OCI-LY3 (cell line): ENCODE measurements at regions not wholly inside any gene's neighbourhood (a gene's known extent, or its start where the extent isn't known, plus 50 kb on each side); places are given as distances from the start of the nearest gene placed in this dataset.

ENCODE experiments used
- H2AFZ ChIP-seq: fragments of 200-600, 300-600 bp; shearing (Covaris generic); 2 replicates; pipeline ENCODE4 v1.6.0; 2014; ENCODE audit warnings: antibody characterized with exemption, low read depth, low read length
- H3K27ac ChIP-seq: fragments of 200-600, 300-600 bp; sonication (generic); 2 replicates; pipeline ENCODE4 v1.5.1; 2014; ENCODE audit warnings: mild to moderate bottlenecking, low read length, moderate library complexity, mixed read lengths
- H3K27me3 ChIP-seq: fragments of 200-600, 300-600 bp; sonication (generic); 2 replicates; pipeline ENCODE4 v1.6.1; 2014; ENCODE audit warnings: low read depth, low read length, mixed read lengths
- H3K36me3 ChIP-seq: fragments of 200-600, 300-600 bp; sonication (generic); replicated peaks from 2 replicates; pipeline ENCODE3; 2014; ENCODE audit warnings: low read depth, low read length, mixed read lengths
- H3K4me1 ChIP-seq: fragments of 300-600, 200-600 bp; sonication (generic); 2 replicates; pipeline ENCODE4 v1.6.1; 2014; ENCODE audit warnings: low read length, mixed read lengths
- H3K4me2 ChIP-seq: fragments of 200-600, 300-600 bp; sonication (generic); 2 replicates; pipeline ENCODE4 v1.6.1; 2014; ENCODE audit warnings: low read length, mixed read lengths
- H3K4me3 ChIP-seq: fragments of 300-600, 200-600 bp; sonication (generic); 2 replicates; pipeline ENCODE4 v1.5.1; 2014; ENCODE audit warnings: antibody characterized with exemption, mild to moderate bottlenecking, low read length, moderate library complexity
- H3K79me2 ChIP-seq: fragments of 300-600, 200-600 bp; shearing (Covaris generic); 2 replicates; pipeline ENCODE4 v1.6.1; 2014; ENCODE audit warnings: mild to moderate bottlenecking, low read length, mixed read lengths
- H3K9ac ChIP-seq: fragments of 300-600, 200-600 bp; shearing (Covaris generic); 2 replicates; pipeline ENCODE4 v1.6.0; 2014; ENCODE audit warnings: mild to moderate bottlenecking, low read length, moderate library complexity
- H3K9me3 ChIP-seq: fragments of 200-600, 300-600 bp; shearing (Covaris generic); 2 replicates; pipeline ENCODE4 v1.6.1; 2014; ENCODE audit warnings: low read length, mixed read lengths; ENCODE audit not compliant: insufficient read depth
- H4K20me1 ChIP-seq: fragments of 200-600, 300-600 bp; sonication (generic); 2 replicates; pipeline ENCODE4 v1.6.1; 2016; ENCODE audit warnings: low read length, mixed read lengths; ENCODE audit not compliant: insufficient read depth
- EZH2phosphoT487 ChIP-seq: fragments of 200-600 bp; shearing (Covaris generic); IDR thresholded peaks from 2 replicates; pipeline ENCODE4 v1.6.1; 2018; ENCODE audit warnings: antibody characterized with exemption, mixed run types, low read depth
- TF ChIP-seq, protein P1 (sequence below): fragments of 200-600, 300-600 bp; sonication (generic); IDR thresholded peaks from 2 replicates; pipeline ENCODE4 v1.5.1; 2014; ENCODE audit warnings: antibody characterized with exemption, low read length, low read depth

DNA sequence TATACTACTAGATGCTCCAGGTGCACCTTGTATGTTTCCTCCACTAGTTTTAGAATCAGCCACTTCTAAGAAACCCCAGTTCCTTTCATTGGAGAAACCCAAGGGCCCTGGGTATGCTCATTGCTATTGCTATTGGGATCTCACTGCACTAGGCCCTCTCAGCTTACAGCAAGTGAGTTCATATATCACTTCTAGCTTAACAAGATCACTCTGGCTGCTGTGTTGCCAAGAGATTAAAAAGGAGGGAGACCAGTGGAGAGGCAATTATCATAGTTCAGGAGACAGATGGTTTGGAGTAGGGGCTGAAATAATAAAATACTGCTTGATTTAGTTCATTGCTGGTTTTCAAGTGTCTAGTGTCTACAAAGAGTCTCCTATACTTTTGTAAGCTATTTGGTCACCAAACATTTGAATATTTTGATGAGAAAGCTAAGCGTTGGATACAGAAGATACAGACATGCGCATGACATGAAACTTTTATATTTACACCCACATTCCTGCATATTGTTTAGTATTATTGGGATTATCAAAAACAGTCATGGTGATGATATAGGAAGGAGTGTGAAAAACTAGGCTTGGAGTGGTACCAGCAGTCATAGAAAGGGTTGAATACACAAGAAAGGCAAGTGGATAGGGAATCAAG is 671.9 kb downstream of the ADGRL2 start:
- Histone ChIP-seq H3K79me2 (no peaks in the 10 kb centered on the region), H3K36me3 (no peaks in the 10 kb centered on the region), H3K9ac (no peak overlapping the region), H3K27ac (no peak overlapping the region), H3K9me3 (no peaks in the 10 kb centered on the region), H3K27me3 (no peaks in the 10 kb centered on the region), H3K4me2 (no peak overlapping the region), H3K4me1 (no peaks in the 10 kb centered on the region), H3K4me3 (no peak overlapping the region), H4K20me1 (no peaks in the 10 kb centered on the region), H2AFZ (no peak overlapping the region)
- TF ChIP-seq, protein P1, sequence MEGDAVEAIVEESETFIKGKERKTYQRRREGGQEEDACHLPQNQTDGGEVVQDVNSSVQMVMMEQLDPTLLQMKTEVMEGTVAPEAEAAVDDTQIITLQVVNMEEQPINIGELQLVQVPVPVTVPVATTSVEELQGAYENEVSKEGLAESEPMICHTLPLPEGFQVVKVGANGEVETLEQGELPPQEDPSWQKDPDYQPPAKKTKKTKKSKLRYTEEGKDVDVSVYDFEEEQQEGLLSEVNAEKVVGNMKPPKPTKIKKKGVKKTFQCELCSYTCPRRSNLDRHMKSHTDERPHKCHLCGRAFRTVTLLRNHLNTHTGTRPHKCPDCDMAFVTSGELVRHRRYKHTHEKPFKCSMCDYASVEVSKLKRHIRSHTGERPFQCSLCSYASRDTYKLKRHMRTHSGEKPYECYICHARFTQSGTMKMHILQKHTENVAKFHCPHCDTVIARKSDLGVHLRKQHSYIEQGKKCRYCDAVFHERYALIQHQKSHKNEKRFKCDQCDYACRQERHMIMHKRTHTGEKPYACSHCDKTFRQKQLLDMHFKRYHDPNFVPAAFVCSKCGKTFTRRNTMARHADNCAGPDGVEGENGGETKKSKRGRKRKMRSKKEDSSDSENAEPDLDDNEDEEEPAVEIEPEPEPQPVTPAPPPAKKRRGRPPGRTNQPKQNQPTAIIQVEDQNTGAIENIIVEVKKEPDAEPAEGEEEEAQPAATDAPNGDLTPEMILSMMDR, result no peak
- no peak for TF ChIP-seq EZH2phosphoT487

DNA sequence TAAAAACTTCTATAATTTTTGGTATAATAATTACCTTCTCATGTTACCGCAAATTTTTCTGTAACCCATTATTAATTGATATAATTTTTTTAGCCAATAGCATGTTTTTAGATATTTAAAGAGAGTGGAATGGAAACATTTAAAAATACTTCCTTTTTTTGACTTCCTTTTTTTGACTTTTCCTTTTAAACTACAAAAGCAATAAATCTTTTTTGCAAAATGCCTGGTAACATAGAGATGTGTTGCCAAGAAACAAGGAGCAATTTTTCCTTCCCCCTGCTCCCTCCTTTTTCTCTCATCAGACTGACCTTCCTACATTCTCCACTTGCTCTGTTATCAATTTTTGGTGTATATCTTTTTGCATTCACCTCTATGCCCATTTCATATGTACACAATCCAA is 666.2 kb downstream of the ADGRL2 start:
- H3K36me3 ChIP-seq, result no peaks in the 10 kb centered on the region
- H3K4me1 ChIP-seq, result no peaks in the 10 kb centered on the region; the same call in 1 of the 2 replicates
- no peak overlapping the region for H3K4me2 ChIP-seq
- no peaks in the 10 kb centered on the region for H4K20me1 ChIP-seq
- H3K27ac ChIP-seq, result no peak overlapping the region
- no peak overlapping the region for H3K9ac ChIP-seq
- H2AFZ ChIP-seq, result no peak overlapping the region
- TF ChIP-seq, protein P1, result no peak
- TF ChIP-seq EZH2phosphoT487, result no peak
- no peaks in the 10 kb centered on the region for H3K9me3 ChIP-seq
- H3K27me3 ChIP-seq, result no peaks in the 10 kb centered on the region
- no peaks in the 10 kb centered on the region for H3K79me2 ChIP-seq
- H3K4me3 ChIP-seq, result no peak overlapping the region

DNA sequence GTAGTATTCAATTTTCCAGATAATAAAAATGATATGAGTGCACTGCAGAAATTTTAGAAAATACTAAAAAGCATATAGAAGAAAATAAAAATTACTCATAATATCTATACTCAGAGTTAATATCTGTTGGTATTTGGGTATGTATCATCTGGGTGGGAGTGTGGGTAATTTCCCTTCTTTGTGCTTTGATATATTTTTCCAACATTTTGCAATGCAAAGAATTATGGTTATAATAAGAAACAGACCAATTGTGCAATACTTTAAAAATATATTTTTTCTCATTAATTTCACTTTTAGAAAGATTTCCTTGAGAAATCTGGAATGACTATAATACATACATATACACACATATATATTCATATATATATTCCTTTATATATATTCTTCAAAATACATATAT is 665.7 kb downstream of the ADGRL2 start:
- no peaks in the 10 kb centered on the region for H3K27me3 ChIP-seq
- no peaks in the 10 kb centered on the region for H3K36me3 ChIP-seq
- TF ChIP-seq, protein P1, result no peak
- no peak for TF ChIP-seq EZH2phosphoT487
- no peak overlapping the region for H3K4me3 ChIP-seq
- H3K9ac ChIP-seq, result no peak overlapping the region
- H3K4me1 ChIP-seq, result no peaks in the 10 kb centered on the region; the same call in 1 of the 2 replicates
- no peaks in the 10 kb centered on the region for H4K20me1 ChIP-seq
- no peak overlapping the region for H3K27ac ChIP-seq
- H3K9me3 ChIP-seq, result no peaks in the 10 kb centered on the region
- H3K4me2 ChIP-seq, result no peak overlapping the region
- H3K79me2 ChIP-seq, result no peaks in the 10 kb centered on the region
- no peak overlapping the region for H2AFZ ChIP-seq

DNA sequence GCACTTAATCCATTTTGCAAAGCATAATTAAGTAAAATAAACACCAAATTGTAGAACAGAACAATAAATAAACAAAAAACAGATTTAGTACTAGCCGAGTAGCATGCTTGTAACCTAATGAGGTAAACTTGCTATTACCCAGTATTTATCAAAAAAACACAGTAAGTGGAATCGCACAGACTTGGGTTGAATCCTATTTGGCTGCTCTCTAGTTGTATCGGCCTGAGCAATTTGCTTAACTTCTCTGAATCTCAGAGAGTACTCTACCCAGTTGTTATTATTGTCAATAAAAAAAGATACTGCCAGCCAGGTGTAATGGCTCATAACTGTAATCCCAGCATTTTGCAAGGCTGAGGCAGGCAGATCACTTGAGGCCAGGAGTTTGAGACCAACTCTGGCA is 664.3 kb downstream of the ADGRL2 start:
- Histone ChIP-seq H3K4me2 (no peak overlapping the region), H2AFZ (no peak overlapping the region)
- TF ChIP-seq, protein P1, result no peak
- no peak for TF ChIP-seq EZH2phosphoT487

More for the DNA sequence above, 664.3 kb downstream of the ADGRL2 start:
- Histone ChIP-seq H4K20me1 (no peaks in the 10 kb centered on the region), H3K27ac (no peak overlapping the region), H3K36me3 (no peaks in the 10 kb centered on the region), H3K27me3 (no peaks in the 10 kb centered on the region), H3K4me1 (no peaks in the 10 kb centered on the region; the same call in 1 of the 2 replicates), H3K9ac (no peak overlapping the region), H3K4me3 (no peak overlapping the region), H3K79me2 (no peaks in the 10 kb centered on the region), H3K9me3 (no peaks in the 10 kb centered on the region)
